ENCODE measurements at regions not wholly inside any gene's neighbourhood (a gene's known extent, or its start where the extent isn't known, plus 50 kb on each side); places are given as distances from the start of the nearest gene placed in this dataset.

GRCh38 chr9:31535651-31536050 is 848.8 kb upstream of the ACO1 start:
- no peak for TF ChIP-seq POLR2A (IDR thresholded peaks at IDR 0.05; ENCODE audit: borderline replicate concordance, extremely low read depth, insufficient read depth, insufficient read length)
- no peak for TF ChIP-seq POLR2AphosphoS5 (IDR thresholded peaks at IDR 0.05; ENCODE audit: low read depth, low read length)
- TF ChIP-seq FOSL1 (IDR thresholded peaks at IDR 0.05; ENCODE audit: low read depth) = no peak
- TF ChIP-seq, protein P1, sequence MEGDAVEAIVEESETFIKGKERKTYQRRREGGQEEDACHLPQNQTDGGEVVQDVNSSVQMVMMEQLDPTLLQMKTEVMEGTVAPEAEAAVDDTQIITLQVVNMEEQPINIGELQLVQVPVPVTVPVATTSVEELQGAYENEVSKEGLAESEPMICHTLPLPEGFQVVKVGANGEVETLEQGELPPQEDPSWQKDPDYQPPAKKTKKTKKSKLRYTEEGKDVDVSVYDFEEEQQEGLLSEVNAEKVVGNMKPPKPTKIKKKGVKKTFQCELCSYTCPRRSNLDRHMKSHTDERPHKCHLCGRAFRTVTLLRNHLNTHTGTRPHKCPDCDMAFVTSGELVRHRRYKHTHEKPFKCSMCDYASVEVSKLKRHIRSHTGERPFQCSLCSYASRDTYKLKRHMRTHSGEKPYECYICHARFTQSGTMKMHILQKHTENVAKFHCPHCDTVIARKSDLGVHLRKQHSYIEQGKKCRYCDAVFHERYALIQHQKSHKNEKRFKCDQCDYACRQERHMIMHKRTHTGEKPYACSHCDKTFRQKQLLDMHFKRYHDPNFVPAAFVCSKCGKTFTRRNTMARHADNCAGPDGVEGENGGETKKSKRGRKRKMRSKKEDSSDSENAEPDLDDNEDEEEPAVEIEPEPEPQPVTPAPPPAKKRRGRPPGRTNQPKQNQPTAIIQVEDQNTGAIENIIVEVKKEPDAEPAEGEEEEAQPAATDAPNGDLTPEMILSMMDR (IDR thresholded peaks at IDR 0.05 in 2 of 3, conservative IDR thresholded peaks at IDR 0.05 in 1 of 3; ENCODE audit: borderline replicate concordance in 1 of 3, insufficient read depth in 1 of 3, low read depth in 2 of 3, low read length in 2 of 3) = no peak
- no peak for TF ChIP-seq CBX3 (IDR thresholded peaks at IDR 0.05; ENCODE audit: low read depth)
- TF ChIP-seq SIN3A (IDR thresholded peaks at IDR 0.05; ENCODE audit: low read depth) = no peak
